OCI-LY7 (cell line): ENCODE measurements at regions not wholly inside any gene's neighbourhood (a gene's known extent, or its start where the extent isn't known, plus 50 kb on each side); places are given as distances from the start of the nearest gene placed in this dataset.

Experiments used
- BruUV-seq: library from RNA; stranded (reverse); fragments of 400-500 nt; replicated peaks from 2 replicates; lab custom pipeline; 2021; lab: Mats Ljungman, UMichigan
- CTCF ChIA-PET: fragments of 300-600 bp; sonication (Branson Sonifier 250); formaldehyde crosslinking; loops from one replicate; lab custom pipeline; 2022; ENCODE audit warnings: antibody characterized with exemption; ENCODE audit not compliant: unreplicated experiment; lab: Charles Lee
- POLR2A ChIA-PET: fragments of 300-600 bp; sonication (Branson Sonifier 250); formaldehyde crosslinking; loops from one replicate; lab custom pipeline; 2022; ENCODE audit warnings: antibody characterized with exemption; lab: Charles Lee
- DNase-seq: peaks from one replicate; pipeline ENCODE4 v3.0.0-alpha.2; 2015; ENCODE audit warnings: low spot score
- H2AFZ ChIP-seq: fragments of 200-600 bp; sonication (generic), shearing (Covaris generic); 2 replicates; pipeline ENCODE4 v1.6.1; 2014; ENCODE audit warnings: mild to moderate bottlenecking, antibody characterized with exemption, low read length, moderate library complexity
- H3K27ac ChIP-seq: fragments of 200-600 bp; sonication (generic); 2 replicates; pipeline ENCODE4 v1.5.1; 2014; ENCODE audit warnings: mixed run types, low read depth, mild to moderate bottlenecking, moderate library complexity, low read length, inconsistent platforms; ENCODE audit not compliant: poor library complexity, severe bottlenecking
- H3K36me3 ChIP-seq: fragments of 200-600 bp; sonication (generic); 2 replicates; pipeline ENCODE4 v1.6.1; 2014; ENCODE audit warnings: mild to moderate bottlenecking, antibody characterized with exemption, low read length, moderate library complexity, mixed read lengths; ENCODE audit not compliant: insufficient read depth
- H3K4me1 ChIP-seq: fragments of 200-600 bp; sonication (generic); 2 replicates; pipeline ENCODE4 v1.5.1; 2014; ENCODE audit warnings: mild to moderate bottlenecking, low read length; ENCODE audit not compliant: insufficient read depth, poor library complexity, severe bottlenecking
- H3K4me2 ChIP-seq: fragments of 200-600 bp; sonication (generic); 2 replicates; pipeline ENCODE4 v1.6.1; 2014; ENCODE audit warnings: mild to moderate bottlenecking, low read length
- H3K4me3 ChIP-seq: fragments of 200-600 bp; sonication (generic); 2 replicates; pipeline ENCODE4 v1.5.1; 2014; ENCODE audit warnings: mild to moderate bottlenecking, low read depth, low read length; ENCODE audit not compliant: poor library complexity, severe bottlenecking
- H3K79me2 ChIP-seq: fragments of 200-600 bp; sonication (generic); 2 replicates; pipeline ENCODE4 v1.6.1; 2016; ENCODE audit warnings: low read depth, mild to moderate bottlenecking, low read length, moderate library complexity, mixed read lengths; ENCODE audit not compliant: insufficient read depth
- H3K9me2 ChIP-seq: fragments of 200-600 bp; sonication (generic); 2 replicates; pipeline ENCODE4 v1.6.1; 2016; ENCODE audit warnings: mild to moderate bottlenecking, low read length, mixed read lengths; ENCODE audit not compliant: insufficient read depth
- H3K9me3 ChIP-seq: fragments of 200-600 bp; sonication (generic); 2 replicates; pipeline ENCODE4 v1.6.1; 2014; ENCODE audit warnings: mild to moderate bottlenecking, mixed run types, low read length, mixed read lengths
- H4K20me1 ChIP-seq: fragments of 200-600 bp; sonication (generic); 2 replicates; pipeline ENCODE4 v1.6.1; 2014; ENCODE audit warnings: mild to moderate bottlenecking, antibody characterized with exemption, low read length, moderate library complexity, mixed read lengths; ENCODE audit not compliant: insufficient read depth
- CTCF ChIP-seq: fragments of 200-600 bp; sonication (generic); conservative IDR thresholded peaks from 2 replicates; pipeline ENCODE4 v1.5.1; 2014; ENCODE audit warnings: mild to moderate bottlenecking, antibody characterized with exemption, low read length, moderate library complexity, mixed read lengths
- EZH2phosphoT487 ChIP-seq: fragments of 200-600 bp; sonication (generic); IDR thresholded peaks from 2 replicates; pipeline ENCODE4 v1.6.1; 2018; ENCODE audit warnings: low read depth, borderline replicate concordance, mild to moderate bottlenecking, mixed run types, antibody characterized with exemption, low read length, moderate library complexity, mixed read lengths
- intact Hi-C: fragments of 100-400 bp; cut with micrococcal nuclease; formaldehyde crosslinking; loops from one replicate; pipeline ENCODE4 v1.10.0; 2022; ENCODE audit not compliant: unreplicated experiment

GRCh38 chr2:190121305-190121704, 58.8 kb upstream of the MSTN start:
- H2AFZ ChIP-seq = no peak overlapping the region
- no peak for DNase-seq
- ChIA-PET POLR2A (interaction anchor here (0.5 to 1.7 kb wide), 2 partner anchors 10 to 1392 kb away, joined by 3 to 6 read pairs; no protein-coding TSS in a partner anchor), CTCF (no interaction called here)
- H4K20me1 ChIP-seq = no peaks in the 10 kb centered on the region
- H3K9me3 ChIP-seq = no peaks in the 10 kb centered on the region
- intact Hi-C loops = no loop called here
- no peak overlapping the region for H3K4me3 ChIP-seq
- H3K36me3 ChIP-seq = no peaks in the 10 kb centered on the region
- no TSS peak for BruUV-seq
- H3K27ac ChIP-seq = no peak overlapping the region
- TF ChIP-seq EZH2phosphoT487 (no peak), CTCF (no peak)
- no peaks in the 10 kb centered on the region for H3K9me2 ChIP-seq
- no peaks in the 10 kb centered on the region for H3K79me2 ChIP-seq
- no peak overlapping the region for H3K4me2 ChIP-seq
- no peaks in the 10 kb centered on the region for H3K4me1 ChIP-seq

- CTCF ChIA-PET = no interaction called here
- POLR2A ChIA-PET = interaction anchor here (0.7 to 1.7 kb wide), 2 partner anchors 11 to 150 kb away, joined by 5 to 6 read pairs; no protein-coding TSS in a partner anchor
- no TSS peak for BruUV-seq
Observed at GRCh38 chr2:190119923-190120590, 57.5 kb upstream of the MSTN start.

More at GRCh38 chr2:190119923-190120590, 57.5 kb upstream of the MSTN start:
- no peak for TF ChIP-seq EZH2phosphoT487
- no peak for TF ChIP-seq CTCF
- no peak overlapping the region for H3K4me3 ChIP-seq
- H3K27ac ChIP-seq = no peak overlapping the region
- no peak for DNase-seq
- H3K9me3 ChIP-seq = no peaks in the 10 kb centered on the region
- no peaks in the 10 kb centered on the region for H3K9me2 ChIP-seq
- intact Hi-C loops = no loop called here
- no peaks in the 10 kb centered on the region for H4K20me1 ChIP-seq
- H2AFZ ChIP-seq = no peak overlapping the region
- no peaks in the 10 kb centered on the region for H3K4me1 ChIP-seq
- no peaks in the 10 kb centered on the region for H3K36me3 ChIP-seq
- H3K79me2 ChIP-seq = no peaks in the 10 kb centered on the region
- no peak overlapping the region for H3K4me2 ChIP-seq
